Upper lobe of left lung (tissue), 4 donors: ENCODE measurements at regions not wholly inside any gene's neighbourhood (a gene's known extent, or its start where the extent isn't known, plus 50 kb on each side); places are given as distances from the start of the nearest gene placed in this dataset.

Experiments
- EP300 ChIP-seq, 4 donors: sonication (generic); formaldehyde crosslinking; IDR thresholded peaks; one replicate each; pipeline ENCODE4 v1.5.1; 2017; ENCODE audit warnings: antibody characterized with exemption in 4 of 4, control low read depth in 2 of 4
- POLR2A ChIP-seq, 4 donors: fragments of 450-650 bp; IDR thresholded peaks; one replicate each; pipeline ENCODE4 v1.5.1; 2016 to 2017; ENCODE audit warnings: antibody characterized with exemption in 4 of 4, mild to moderate bottlenecking in 2 of 4
- TF ChIP-seq, protein P1 (sequence below), 6 experiments: fragments of 450-650 bp in 4 of 6; fragments of 200-600 bp in 2 of 6; sonication (generic) in 2 of 6; IDR thresholded peaks; one replicate each; pipeline ENCODE4 v1.5.1; 2016 to 2019; ENCODE audit warnings: antibody characterized with exemption in 6 of 6

DNA sequence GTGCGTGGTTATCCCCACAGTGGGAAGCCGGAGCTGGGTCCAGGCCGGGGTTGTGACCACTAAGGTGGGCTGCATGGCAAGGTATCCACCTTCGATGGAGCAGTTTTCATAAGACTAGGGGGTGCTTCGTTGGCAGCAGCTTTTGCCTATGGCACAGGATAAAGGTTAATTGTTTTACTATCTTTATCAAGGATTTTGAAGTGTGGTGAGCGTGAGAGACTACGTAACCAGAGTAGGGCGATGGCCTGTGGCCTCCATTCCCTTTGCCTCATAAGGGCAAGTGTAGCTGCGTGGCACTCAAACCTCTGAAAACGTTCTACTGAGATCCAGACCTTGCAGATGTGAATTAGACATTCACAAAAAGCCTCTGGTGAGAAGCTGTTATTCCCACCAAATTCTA, 206.6 kb downstream of the ACKR3 start:
- TF ChIP-seq, protein P1, sequence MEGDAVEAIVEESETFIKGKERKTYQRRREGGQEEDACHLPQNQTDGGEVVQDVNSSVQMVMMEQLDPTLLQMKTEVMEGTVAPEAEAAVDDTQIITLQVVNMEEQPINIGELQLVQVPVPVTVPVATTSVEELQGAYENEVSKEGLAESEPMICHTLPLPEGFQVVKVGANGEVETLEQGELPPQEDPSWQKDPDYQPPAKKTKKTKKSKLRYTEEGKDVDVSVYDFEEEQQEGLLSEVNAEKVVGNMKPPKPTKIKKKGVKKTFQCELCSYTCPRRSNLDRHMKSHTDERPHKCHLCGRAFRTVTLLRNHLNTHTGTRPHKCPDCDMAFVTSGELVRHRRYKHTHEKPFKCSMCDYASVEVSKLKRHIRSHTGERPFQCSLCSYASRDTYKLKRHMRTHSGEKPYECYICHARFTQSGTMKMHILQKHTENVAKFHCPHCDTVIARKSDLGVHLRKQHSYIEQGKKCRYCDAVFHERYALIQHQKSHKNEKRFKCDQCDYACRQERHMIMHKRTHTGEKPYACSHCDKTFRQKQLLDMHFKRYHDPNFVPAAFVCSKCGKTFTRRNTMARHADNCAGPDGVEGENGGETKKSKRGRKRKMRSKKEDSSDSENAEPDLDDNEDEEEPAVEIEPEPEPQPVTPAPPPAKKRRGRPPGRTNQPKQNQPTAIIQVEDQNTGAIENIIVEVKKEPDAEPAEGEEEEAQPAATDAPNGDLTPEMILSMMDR (IDR thresholded peaks at IDR 0.05): no peak
- TF ChIP-seq POLR2A (IDR thresholded peaks at IDR 0.05) (no peak), EP300 (IDR thresholded peaks at IDR 0.05) (no peak)
